Ishikawa (cell line): ENCODE measurements at regions not wholly inside any gene's neighbourhood (a gene's known extent, or its start where the extent isn't known, plus 50 kb on each side); places are given as distances from the start of the nearest gene placed in this dataset.

Source experiments
- CEBPB ChIP-seq: IDR thresholded peaks from 2 replicates; pipeline ENCODE4 v1.6.1; 2012
- EGR1 ChIP-seq: IDR thresholded peaks from 2 replicates; pipeline ENCODE4 v1.6.1; 2012
- MAX ChIP-seq: IDR thresholded peaks from 2 replicates; pipeline ENCODE4 v1.6.1; 2012
- RAD21 ChIP-seq: IDR thresholded peaks from 2 replicates; pipeline ENCODE4 v1.6.1; 2012; ENCODE audit warnings: low read depth
- YY1 ChIP-seq: IDR thresholded peaks from 2 replicates; pipeline ENCODE4 v1.6.1; 2012; ENCODE audit warnings: low read depth
- TF ChIP-seq, protein P1 (sequence below): IDR thresholded peaks from 2 replicates; pipeline ENCODE4 v1.6.1; 2012; ENCODE audit warnings: low read depth, mild to moderate bottlenecking

DNA sequence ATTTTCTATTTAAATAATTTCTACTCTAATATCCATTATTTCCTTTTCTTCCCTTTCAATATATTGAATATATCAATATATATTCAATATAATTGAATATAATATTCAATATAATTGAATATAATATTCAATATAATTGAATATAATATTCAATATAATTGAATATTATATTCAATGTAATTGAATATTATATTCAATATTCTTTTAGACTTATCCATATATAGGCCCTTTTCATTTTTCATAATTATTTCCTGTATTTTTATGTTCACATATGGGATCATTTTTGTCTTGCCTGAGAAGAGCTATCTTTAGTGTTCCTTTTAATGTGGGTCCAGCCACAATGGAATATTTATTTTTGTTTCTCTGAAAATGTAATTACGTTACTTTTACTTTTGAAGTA, 88.9 kb upstream of the ESRRB start:
- TF ChIP-seq, protein P1, sequence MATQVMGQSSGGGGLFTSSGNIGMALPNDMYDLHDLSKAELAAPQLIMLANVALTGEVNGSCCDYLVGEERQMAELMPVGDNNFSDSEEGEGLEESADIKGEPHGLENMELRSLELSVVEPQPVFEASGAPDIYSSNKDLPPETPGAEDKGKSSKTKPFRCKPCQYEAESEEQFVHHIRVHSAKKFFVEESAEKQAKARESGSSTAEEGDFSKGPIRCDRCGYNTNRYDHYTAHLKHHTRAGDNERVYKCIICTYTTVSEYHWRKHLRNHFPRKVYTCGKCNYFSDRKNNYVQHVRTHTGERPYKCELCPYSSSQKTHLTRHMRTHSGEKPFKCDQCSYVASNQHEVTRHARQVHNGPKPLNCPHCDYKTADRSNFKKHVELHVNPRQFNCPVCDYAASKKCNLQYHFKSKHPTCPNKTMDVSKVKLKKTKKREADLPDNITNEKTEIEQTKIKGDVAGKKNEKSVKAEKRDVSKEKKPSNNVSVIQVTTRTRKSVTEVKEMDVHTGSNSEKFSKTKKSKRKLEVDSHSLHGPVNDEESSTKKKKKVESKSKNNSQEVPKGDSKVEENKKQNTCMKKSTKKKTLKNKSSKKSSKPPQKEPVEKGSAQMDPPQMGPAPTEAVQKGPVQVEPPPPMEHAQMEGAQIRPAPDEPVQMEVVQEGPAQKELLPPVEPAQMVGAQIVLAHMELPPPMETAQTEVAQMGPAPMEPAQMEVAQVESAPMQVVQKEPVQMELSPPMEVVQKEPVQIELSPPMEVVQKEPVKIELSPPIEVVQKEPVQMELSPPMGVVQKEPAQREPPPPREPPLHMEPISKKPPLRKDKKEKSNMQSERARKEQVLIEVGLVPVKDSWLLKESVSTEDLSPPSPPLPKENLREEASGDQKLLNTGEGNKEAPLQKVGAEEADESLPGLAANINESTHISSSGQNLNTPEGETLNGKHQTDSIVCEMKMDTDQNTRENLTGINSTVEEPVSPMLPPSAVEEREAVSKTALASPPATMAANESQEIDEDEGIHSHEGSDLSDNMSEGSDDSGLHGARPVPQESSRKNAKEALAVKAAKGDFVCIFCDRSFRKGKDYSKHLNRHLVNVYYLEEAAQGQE: no peak
- TF ChIP-seq YY1: no peak
- no peak for TF ChIP-seq MAX
- TF ChIP-seq EGR1: no peak
- no peak for TF ChIP-seq CEBPB
- TF ChIP-seq RAD21: no peak
